CD4-positive, alpha-beta T cell treated with Interleukin-17A for 4 hours (primary cell): ENCODE measurements at regions not wholly inside any gene's neighbourhood (a gene's known extent, or its start where the extent isn't known, plus 50 kb on each side); places are given as distances from the start of the nearest gene placed in this dataset.

Experiments
- DNase-seq: peaks from one replicate; pipeline ENCODE4 v3.0.0-alpha.2; 2020; ENCODE audit warnings: mixed read lengths

- DNase-seq = no peak
These were observed 229.2 kb downstream of the TTLL7 start for GRCh38 chr1:83769594-83770318.

- DNase-seq = no peak
These were observed 229.9 kb downstream of the TTLL7 start for GRCh38 chr1:83769072-83769471.

GRCh38 chr1:83766241-83766691, 232.7 kb downstream of the TTLL7 start:
- no peak for DNase-seq

- no peak for DNase-seq
These were observed 233.8 kb downstream of the TTLL7 start for GRCh38 chr1:83765125-83765524.

- no peak for DNase-seq
These were observed 234.7 kb downstream of the TTLL7 start for GRCh38 chr1:83764209-83764608.

- no peak for DNase-seq
These were observed 235.4 kb downstream of the TTLL7 start for GRCh38 chr1:83763361-83764095.

- DNase-seq = no peak
These were observed 236.5 kb downstream of the TTLL7 start for GRCh38 chr1:83762416-83762815.

- DNase-seq = no peak
These were observed 236.9 kb downstream of the TTLL7 start for GRCh38 chr1:83762039-83762365.

- DNase-seq = no peak
These were observed 237.5 kb downstream of the TTLL7 start for GRCh38 chr1:83761167-83762038.

- no peak for DNase-seq
These were observed 238.5 kb downstream of the TTLL7 start for GRCh38 chr1:83760226-83761021.

GRCh38 chr1:83756984-83757717, 241.8 kb downstream of the TTLL7 start:
- DNase-seq = no peak

- DNase-seq = no peak
These were observed 247.3 kb downstream of the TTLL7 start for GRCh38 chr1:83751602-83752001.

GRCh38 chr1:83750201-83750600, 248.7 kb downstream of the TTLL7 start:
- DNase-seq = no peak

GRCh38 chr1:83747853-83748482, 251.0 kb downstream of the TTLL7 start:
- DNase-seq = no peak

GRCh38 chr1:83746234-83746633, 252.7 kb downstream of the TTLL7 start:
- no peak for DNase-seq

GRCh38 chr1:83742446-83742845, 256.5 kb downstream of the TTLL7 start:
- no peak for DNase-seq

- DNase-seq = no peak
These were observed 257.2 kb downstream of the TTLL7 start for GRCh38 chr1:83741770-83742169.

GRCh38 chr1:83741348-83741747, 257.6 kb downstream of the TTLL7 start:
- DNase-seq = no peak

- DNase-seq = no peak
These were observed 263.4 kb downstream of the TTLL7 start for GRCh38 chr1:83735526-83735925.

GRCh38 chr1:83734420-83734819, 264.5 kb downstream of the TTLL7 start:
- DNase-seq = no peak

- DNase-seq = no peak
These were observed 273.1 kb downstream of the TTLL7 start for GRCh38 chr1:83725735-83726360.
